Trophoblast cell (in vitro differentiated cells and primary cell): ENCODE measurements at regions not wholly inside any gene's neighbourhood (a gene's known extent, or its start where the extent isn't known, plus 50 kb on each side); places are given as distances from the start of the nearest gene placed in this dataset.
"Not testable (repeated sequence)": the region's sequence is repeated elsewhere in the genome, so short reads cannot be mapped to it uniquely, and the experiment has no call there.

ENCODE experiments used
- DNase-seq, 2 donors: peaks; one replicate each; pipeline ENCODE4 v3.0.0-alpha.2; 2016
- H2AFZ ChIP-seq: 2 replicates; pipeline ENCODE4 v1.6.1; 2013; ENCODE audit warnings: low read length, moderate library complexity, mild to moderate bottlenecking; ENCODE audit not compliant: insufficient read depth, poor library complexity
- H2AK5ac ChIP-seq: 2 replicates; pipeline ENCODE4 v1.6.1; 2013; ENCODE audit warnings: mild to moderate bottlenecking, low read length
- H2BK120ac ChIP-seq: 2 replicates; pipeline ENCODE4 v1.6.1; 2013; ENCODE audit warnings: low read length, mild to moderate bottlenecking, moderate library complexity; ENCODE audit not compliant: insufficient read depth, poor library complexity
- H2BK12ac ChIP-seq: 2 replicates; pipeline ENCODE4 v1.6.1; 2013; ENCODE audit warnings: mild to moderate bottlenecking, low read length, moderate library complexity
- H2BK5ac ChIP-seq: 2 replicates; pipeline ENCODE4 v1.6.1; 2013; ENCODE audit warnings: low read length, low read depth, moderate library complexity, mild to moderate bottlenecking; ENCODE audit not compliant: poor library complexity
- H3K14ac ChIP-seq: 2 replicates; pipeline ENCODE4 v1.6.1; 2013; ENCODE audit warnings: mild to moderate bottlenecking, low read length
- H3K18ac ChIP-seq: 2 replicates; pipeline ENCODE4 v1.6.1; 2013; ENCODE audit warnings: mild to moderate bottlenecking, low read length
- H3K23ac ChIP-seq: 2 replicates; pipeline ENCODE4 v1.6.1; 2013; ENCODE audit warnings: low read length
- H3K27ac ChIP-seq: 2 replicates; pipeline ENCODE4 v1.5.1; 2013; ENCODE audit warnings: low read depth, mild to moderate bottlenecking, inconsistent platforms, low read length, moderate library complexity
- H3K27me3 ChIP-seq: 2 replicates; pipeline ENCODE4 v1.6.1; 2013; ENCODE audit warnings: inconsistent platforms, mild to moderate bottlenecking, low read length, moderate library complexity; ENCODE audit not compliant: insufficient read depth
- H3K36me3 ChIP-seq, 2 experiments: 1 replicate in 1 of 2; 2 replicates in 1 of 2; pipeline ENCODE4 v1.6.1; 2013; ENCODE audit warnings: low read length in 2 of 2, mild to moderate bottlenecking in 2 of 2, moderate library complexity in 1 of 2; ENCODE audit not compliant: insufficient read depth in 2 of 2, control insufficient read depth in 1 of 2
- H3K4ac ChIP-seq: 2 replicates; pipeline ENCODE4 v1.6.1; 2013; ENCODE audit warnings: low read depth, mild to moderate bottlenecking, low read length, moderate library complexity
- H3K4me1 ChIP-seq, 2 experiments: 1 replicate in 1 of 2; 2 replicates in 1 of 2; pipeline ENCODE4 v1.6.1; 2013; ENCODE audit warnings: low read length in 2 of 2, mild to moderate bottlenecking in 2 of 2, moderate library complexity in 1 of 2; ENCODE audit not compliant: insufficient read depth in 2 of 2, control insufficient read depth in 1 of 2
- H3K4me2 ChIP-seq: 2 replicates; pipeline ENCODE4 v1.6.1; 2013; ENCODE audit warnings: inconsistent platforms, mild to moderate bottlenecking, low read length, moderate library complexity
- H3K4me3 ChIP-seq: 2 replicates; pipeline ENCODE4 v1.5.1; 2013; ENCODE audit warnings: mild to moderate bottlenecking, low read depth, low read length, inconsistent platforms
- H3K79me1 ChIP-seq: one replicate; pipeline ENCODE4 v1.6.1; 2013; ENCODE audit warnings: low read length
- H3K79me2 ChIP-seq: 2 replicates; pipeline ENCODE4 v1.6.1; 2013; ENCODE audit warnings: low read length, mild to moderate bottlenecking; ENCODE audit not compliant: control insufficient read depth, insufficient read depth, poor library complexity
- H3K9ac ChIP-seq: 2 replicates; pipeline ENCODE4 v1.6.1; 2013; ENCODE audit warnings: mild to moderate bottlenecking, low read length
- H3K9me3 ChIP-seq: 2 replicates; pipeline ENCODE4 v1.6.1; 2013; ENCODE audit warnings: low read depth, mild to moderate bottlenecking, control low read depth, inconsistent platforms, low read length; ENCODE audit not compliant: insufficient read depth
- H4K12ac ChIP-seq: 2 replicates; pipeline ENCODE4 v1.6.1; 2013; ENCODE audit warnings: low read depth, mild to moderate bottlenecking, low read length, moderate library complexity
- H4K8ac ChIP-seq: 2 replicates; pipeline ENCODE4 v1.6.1; 2013; ENCODE audit warnings: low read depth, mild to moderate bottlenecking, low read length, moderate library complexity
- H4K91ac ChIP-seq: one replicate; pipeline ENCODE4 v1.6.1; 2013; ENCODE audit warnings: low read depth, mild to moderate bottlenecking, low read length, moderate library complexity
- WGBS: extraction: QIAGEN DNeasy Blood & Tissue Kit; methylation state at CpG from one replicate; pipeline ENCODE4 v1.1.7; 2013; ENCODE audit warnings: missing lambda C conversion rate; ENCODE audit not compliant: insufficient read length, insufficient coverage; ENCODE audit errors: extremely low coverage; 5-methylcytosine and 5-hydroxymethylcytosine counted together

DNA sequence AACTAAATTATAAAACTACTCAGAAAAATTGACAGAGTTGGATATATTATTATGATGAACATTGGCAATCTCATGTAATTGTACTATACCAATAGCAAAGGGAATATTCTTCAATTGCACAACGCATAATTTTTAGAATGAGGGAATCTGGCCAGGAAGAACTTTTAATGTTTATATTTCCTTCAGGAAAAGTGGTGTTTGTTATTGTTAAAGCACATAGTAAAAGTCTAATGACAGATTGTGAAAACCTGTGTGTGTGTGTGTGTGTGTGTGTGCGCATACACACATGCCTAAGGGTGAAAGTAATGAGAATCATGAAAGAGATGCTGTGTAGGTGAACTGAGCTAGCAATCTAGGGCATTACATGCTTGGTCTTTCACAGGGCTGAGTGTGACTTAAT lies 877.7 kb downstream of the SLC6A15 start:
- Histone ChIP-seq H3K4me2 (no peak overlapping the region), H4K12ac (no peak overlapping the region), H4K8ac (no peak overlapping the region), H3K4me1 (no peaks in the 10 kb centered on the region), H3K18ac (no peak overlapping the region), H2BK120ac (no peak overlapping the region), H3K27me3 (no peaks in the 10 kb centered on the region), H3K9ac (no peak overlapping the region), H2BK5ac (no peak overlapping the region), H3K4ac (no peak overlapping the region), H2BK12ac (no peak overlapping the region), H3K9me3 (peaks cover 6% of the 10 kb centered on the region), H3K14ac (no peak overlapping the region), H3K23ac (no peak overlapping the region), H3K79me2 (no peaks in the 10 kb centered on the region), H2AFZ (no peak overlapping the region), H3K27ac (no peak overlapping the region), H4K91ac (no peak overlapping the region), H3K36me3 (no peaks in the 10 kb centered on the region), H3K79me1 (no peaks in the 10 kb centered on the region), H3K4me3 (no peak overlapping the region), H2AK5ac (no peak overlapping the region)
- no CpG with 5 or more reads among the region's 2 CpGs for WGBS
- no peak for DNase-seq

DNA sequence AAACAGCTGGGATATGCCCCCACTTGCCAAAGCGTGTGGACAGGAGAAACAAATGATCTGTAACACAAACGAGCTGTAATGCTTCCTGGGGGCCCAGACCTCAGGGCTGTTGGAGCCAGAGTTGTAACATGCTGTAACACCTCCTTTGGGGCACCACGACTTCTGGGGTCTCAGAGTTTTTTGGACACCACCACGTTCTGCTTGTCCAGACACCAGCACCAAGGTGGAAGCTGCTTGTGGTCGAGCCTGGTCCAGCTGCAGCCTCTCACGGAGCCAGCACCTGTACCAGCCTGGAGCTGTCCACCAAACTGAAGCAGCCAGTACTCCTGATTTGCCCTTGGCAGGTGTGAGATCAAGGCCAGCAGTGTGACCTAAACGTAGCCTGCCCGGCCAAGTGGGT lies 879.4 kb downstream of the SLC6A15 start:
- Histone ChIP-seq H3K36me3 (no peaks in the 10 kb centered on the region), H2AFZ (no peak overlapping the region), H3K23ac (no peak overlapping the region), H3K79me2 (no peaks in the 10 kb centered on the region), H2BK12ac (no peak overlapping the region), H2BK120ac (no peak overlapping the region), H3K79me1 (no peaks in the 10 kb centered on the region), H3K14ac (no peak overlapping the region), H4K12ac (no peak overlapping the region), H3K27me3 (no peaks in the 10 kb centered on the region), H2BK5ac (no peak overlapping the region), H3K4me1 (no peaks in the 10 kb centered on the region), H3K4ac (no peak overlapping the region), H3K9me3 (peaks cover 6% of the 10 kb centered on the region), H3K18ac (no peak overlapping the region), H2AK5ac (no peak overlapping the region), H3K4me3 (no peak overlapping the region), H3K27ac (no peak overlapping the region), H3K9ac (no peak overlapping the region), H4K91ac (no peak overlapping the region), H4K8ac (no peak overlapping the region), H3K4me2 (no peak overlapping the region)
- WGBS = no CpG with 5 or more reads among the region's 8 CpGs
- DNase-seq = no peak

DNA sequence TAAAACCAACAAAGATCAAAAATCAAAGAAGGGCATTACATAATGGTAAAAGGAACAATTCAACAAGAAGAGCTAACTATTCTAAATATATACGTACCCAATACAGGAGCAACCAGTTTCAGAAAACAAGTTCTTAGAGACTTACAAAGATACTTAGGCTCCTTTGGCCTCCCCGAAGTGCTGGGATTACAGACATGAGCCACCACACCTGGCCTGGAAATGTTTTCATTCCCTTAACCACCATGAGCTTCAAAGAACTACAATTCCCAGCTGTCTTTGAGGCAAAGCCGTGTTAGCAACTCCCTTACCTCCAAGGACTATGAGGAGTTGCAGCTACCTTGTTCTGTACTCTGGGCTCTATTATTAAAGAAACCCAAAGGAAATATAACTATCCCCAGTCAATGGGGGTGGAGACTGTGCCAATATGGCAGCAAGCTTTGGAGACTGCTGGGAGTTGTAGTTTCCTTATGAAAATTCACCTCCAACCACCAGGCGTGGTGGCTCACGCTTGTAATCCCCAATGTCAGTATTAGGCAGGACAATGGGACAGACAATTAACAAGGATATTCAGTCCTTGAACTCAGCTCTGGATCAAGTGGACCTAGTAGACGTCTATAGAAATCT lies 893.9 kb downstream of the SLC6A15 start:
- not testable (repeated sequence) for H2AFZ ChIP-seq, H3K27ac ChIP-seq, H3K4me2 ChIP-seq, H3K4me3 ChIP-seq, H4K12ac ChIP-seq, H3K23ac ChIP-seq, H3K27me3 ChIP-seq, DNase-seq, H2BK5ac ChIP-seq, H3K18ac ChIP-seq, H3K9ac ChIP-seq, H3K9me3 ChIP-seq, H3K79me2 ChIP-seq, H3K36me3 ChIP-seq, H2AK5ac ChIP-seq, H3K4ac ChIP-seq, H3K14ac ChIP-seq, H4K91ac ChIP-seq, H3K79me1 ChIP-seq, H3K4me1 ChIP-seq, H2BK120ac ChIP-seq, H4K8ac ChIP-seq, H2BK12ac ChIP-seq
- WGBS = no CpG with 5 or more reads among the region's 6 CpGs

DNA sequence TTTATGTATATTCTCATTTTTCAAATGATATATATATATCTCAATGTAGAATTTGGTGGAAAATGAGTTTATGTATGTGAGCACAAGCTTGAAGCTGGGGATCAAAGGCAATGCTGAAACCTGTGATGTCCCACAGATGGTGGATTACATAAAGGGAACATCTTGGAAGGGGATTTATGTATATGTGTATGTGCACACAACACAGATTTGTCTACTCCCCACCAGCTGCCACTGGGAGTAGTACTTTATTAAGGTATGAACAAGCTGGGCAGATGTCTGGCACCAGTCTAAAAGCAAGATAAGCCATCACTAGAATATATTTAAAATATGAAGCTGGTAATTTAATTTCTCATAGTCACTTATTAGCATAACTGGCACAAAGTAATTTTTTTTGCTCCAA lies 895.6 kb downstream of the SLC6A15 start:
- no peaks in the 10 kb centered on the region for H3K36me3 ChIP-seq

More for the DNA sequence above, 895.6 kb downstream of the SLC6A15 start:
- Histone ChIP-seq H2BK12ac (no peak overlapping the region), H2BK5ac (no peak overlapping the region), H3K27ac (no peak overlapping the region), H3K79me1 (no peaks in the 10 kb centered on the region), H3K23ac (no peak overlapping the region), H3K9ac (no peak overlapping the region), H4K91ac (no peak overlapping the region), H3K4me1 (no peaks in the 10 kb centered on the region), H3K9me3 (no peaks in the 10 kb centered on the region), H3K79me2 (no peaks in the 10 kb centered on the region), H3K4ac (no peak overlapping the region), H2AK5ac (no peak overlapping the region), H3K4me3 (no peak overlapping the region), H2BK120ac (no peak overlapping the region), H4K8ac (no peak overlapping the region), H3K27me3 (no peaks in the 10 kb centered on the region), H4K12ac (no peak overlapping the region), H3K14ac (no peak overlapping the region), H3K18ac (no peak overlapping the region), H3K4me2 (no peak overlapping the region), H2AFZ (no peak overlapping the region)
- DNase-seq = no peak
